Activated naive CD8-positive, alpha-beta T cell (primary cell): ENCODE measurements at regions not wholly inside any gene's neighbourhood (a gene's known extent, or its start where the extent isn't known, plus 50 kb on each side); places are given as distances from the start of the nearest gene placed in this dataset.

ENCODE experiments used
- H3K27ac Mint-ChIP-seq: one replicate; pipeline ENCODE4 v1.8.0; 2021; ENCODE audit warnings: mixed read lengths
- H3K27me3 Mint-ChIP-seq: one replicate; pipeline ENCODE4 v1.8.0; 2021; ENCODE audit warnings: mixed read lengths
- H3K36me3 Mint-ChIP-seq: one replicate; pipeline ENCODE4 v1.8.0; 2021; ENCODE audit warnings: mixed read lengths
- H3K4me1 Mint-ChIP-seq: one replicate; pipeline ENCODE4 v1.8.0; 2021; ENCODE audit warnings: low read depth, mixed read lengths
- H3K4me3 Mint-ChIP-seq: one replicate; pipeline ENCODE4 v1.8.0; 2021; ENCODE audit warnings: mild to moderate bottlenecking, mixed read lengths
- H3K9me3 Mint-ChIP-seq: one replicate; pipeline ENCODE4 v1.8.0; 2021; ENCODE audit warnings: low read depth, mixed read lengths

- Mint-ChIP-seq H3K27ac (no peak overlapping the region), H3K4me1 (no peaks in the 10 kb centered on the region)
Measured at GRCh38 chr16:85180047-85180826, 68.0 kb upstream of the CIBAR2 start.

GRCh38 chr16:85180827-85181738 is 68.8 kb upstream of the CIBAR2 start:
- H3K27ac Mint-ChIP-seq = no peak overlapping the region
- H3K36me3 Mint-ChIP-seq = peaks cover 3% of the 10 kb centered on the region
- H3K27me3 Mint-ChIP-seq = peaks cover 16% of the 10 kb centered on the region
- H3K4me1 Mint-ChIP-seq = no peaks in the 10 kb centered on the region
- no peak overlapping the region for H3K4me3 Mint-ChIP-seq
- peaks cover 7% of the 10 kb centered on the region for H3K9me3 Mint-ChIP-seq

More at GRCh38 chr16:85180047-85180826, 68.0 kb upstream of the CIBAR2 start:
- Mint-ChIP-seq H3K27me3 (peaks cover 17% of the 10 kb centered on the region), H3K9me3 (peaks cover 7% of the 10 kb centered on the region), H3K4me3 (no peak overlapping the region), H3K36me3 (peaks cover 3% of the 10 kb centered on the region)

GRCh38 chr16:85181739-85182129 is 69.5 kb upstream of the CIBAR2 start:
- Mint-ChIP-seq H3K27me3 (peaks cover 10% of the 10 kb centered on the region), H3K4me1 (no peaks in the 10 kb centered on the region), H3K4me3 (no peak overlapping the region), H3K9me3 (peaks cover 7% of the 10 kb centered on the region), H3K36me3 (peaks cover 3% of the 10 kb centered on the region), H3K27ac (no peak overlapping the region)

GRCh38 chr16:85182286-85182685 is 70.0 kb upstream of the CIBAR2 start:
- peaks cover 3% of the 10 kb centered on the region for H3K36me3 Mint-ChIP-seq
- H3K4me1 Mint-ChIP-seq = no peaks in the 10 kb centered on the region
- peaks cover 8% of the 10 kb centered on the region for H3K27me3 Mint-ChIP-seq
- H3K4me3 Mint-ChIP-seq = no peak overlapping the region
- peaks cover 7% of the 10 kb centered on the region for H3K9me3 Mint-ChIP-seq
- no peak overlapping the region for H3K27ac Mint-ChIP-seq

GRCh38 chr16:85182774-85183173 is 70.5 kb upstream of the CIBAR2 start:
- H3K27me3 Mint-ChIP-seq = peaks cover 4% of the 10 kb centered on the region
- no peak overlapping the region for H3K4me3 Mint-ChIP-seq
- H3K27ac Mint-ChIP-seq = no peak overlapping the region
- H3K36me3 Mint-ChIP-seq = peaks cover 3% of the 10 kb centered on the region
- peaks cover 7% of the 10 kb centered on the region for H3K9me3 Mint-ChIP-seq
- H3K4me1 Mint-ChIP-seq = no peaks in the 10 kb centered on the region

- Mint-ChIP-seq H3K9me3 (peaks cover 7% of the 10 kb centered on the region), H3K36me3 (peaks cover 3% of the 10 kb centered on the region), H3K4me3 (no peak overlapping the region), H3K27me3 (peaks cover 4% of the 10 kb centered on the region), H3K27ac (no peak overlapping the region), H3K4me1 (no peaks in the 10 kb centered on the region)
Measured at GRCh38 chr16:85183564-85183963, 71.3 kb upstream of the CIBAR2 start.

GRCh38 chr16:85184404-85184803 is 72.1 kb upstream of the CIBAR2 start:
- no peak overlapping the region for H3K4me3 Mint-ChIP-seq
- H3K27ac Mint-ChIP-seq = no peak overlapping the region
- H3K27me3 Mint-ChIP-seq = peaks cover under 1% of the 10 kb centered on the region
- H3K4me1 Mint-ChIP-seq = no peaks in the 10 kb centered on the region
- peaks cover 3% of the 10 kb centered on the region for H3K36me3 Mint-ChIP-seq
- peaks cover 12% of the 10 kb centered on the region for H3K9me3 Mint-ChIP-seq

GRCh38 chr16:85185303-85186100 is 73.2 kb upstream of the CIBAR2 start:
- Mint-ChIP-seq H3K4me3 (no peak overlapping the region), H3K4me1 (no peaks in the 10 kb centered on the region), H3K36me3 (peaks cover 7% of the 10 kb centered on the region)

GRCh38 chr16:85187002-85187401 is 74.7 kb upstream of the CIBAR2 start:
- Mint-ChIP-seq H3K27ac (no peak overlapping the region), H3K4me1 (no peaks in the 10 kb centered on the region), H3K4me3 (no peak overlapping the region), H3K27me3 (no peaks in the 10 kb centered on the region), H3K9me3 (peaks cover 20% of the 10 kb centered on the region), H3K36me3 (peaks cover 7% of the 10 kb centered on the region)

More at GRCh38 chr16:85185303-85186100, 73.2 kb upstream of the CIBAR2 start:
- Mint-ChIP-seq H3K9me3 (peaks cover 20% of the 10 kb centered on the region), H3K27ac (no peak overlapping the region), H3K27me3 (no peaks in the 10 kb centered on the region)

GRCh38 chr16:85187447-85187846 is 75.2 kb upstream of the CIBAR2 start:
- no peaks in the 10 kb centered on the region for H3K27me3 Mint-ChIP-seq
- no peaks in the 10 kb centered on the region for H3K4me1 Mint-ChIP-seq
- peaks cover 7% of the 10 kb centered on the region for H3K36me3 Mint-ChIP-seq
- no peak overlapping the region for H3K27ac Mint-ChIP-seq
- H3K4me3 Mint-ChIP-seq = no peak overlapping the region
- peaks cover 20% of the 10 kb centered on the region for H3K9me3 Mint-ChIP-seq

GRCh38 chr16:85187886-85188285 is 75.6 kb upstream of the CIBAR2 start:
- Mint-ChIP-seq H3K9me3 (peaks cover 20% of the 10 kb centered on the region), H3K27me3 (no peaks in the 10 kb centered on the region), H3K4me3 (no peak overlapping the region), H3K36me3 (peaks cover 7% of the 10 kb centered on the region), H3K4me1 (no peaks in the 10 kb centered on the region), H3K27ac (no peak overlapping the region)

GRCh38 chr16:85188822-85189672 is 76.8 kb upstream of the CIBAR2 start:
- H3K9me3 Mint-ChIP-seq = peaks cover 20% of the 10 kb centered on the region
- no peaks in the 10 kb centered on the region for H3K4me1 Mint-ChIP-seq
- peaks cover 4% of the 10 kb centered on the region for H3K36me3 Mint-ChIP-seq
- H3K27ac Mint-ChIP-seq = no peak overlapping the region
- no peaks in the 10 kb centered on the region for H3K27me3 Mint-ChIP-seq
- no peak overlapping the region for H3K4me3 Mint-ChIP-seq

GRCh38 chr16:85190572-85190971 is 78.3 kb upstream of the CIBAR2 start:
- H3K4me3 Mint-ChIP-seq = no peak overlapping the region

More at GRCh38 chr16:85190572-85190971, 78.3 kb upstream of the CIBAR2 start:
- Mint-ChIP-seq H3K27me3 (peaks cover 2% of the 10 kb centered on the region), H3K36me3 (peaks cover 4% of the 10 kb centered on the region), H3K9me3 (peaks cover 12% of the 10 kb centered on the region), H3K27ac (no peak overlapping the region), H3K4me1 (no peaks in the 10 kb centered on the region)
